CD4-positive, alpha-beta T cell treated with Interferon alpha-2 for 1 hour (primary cell): ENCODE measurements at regions not wholly inside any gene's neighbourhood (a gene's known extent, or its start where the extent isn't known, plus 50 kb on each side); places are given as distances from the start of the nearest gene placed in this dataset.

ENCODE experiments used
- DNase-seq, 2 donors: peaks; one replicate each; pipeline ENCODE4 v3.0.0-alpha.2; 2020 to 2022

DNA sequence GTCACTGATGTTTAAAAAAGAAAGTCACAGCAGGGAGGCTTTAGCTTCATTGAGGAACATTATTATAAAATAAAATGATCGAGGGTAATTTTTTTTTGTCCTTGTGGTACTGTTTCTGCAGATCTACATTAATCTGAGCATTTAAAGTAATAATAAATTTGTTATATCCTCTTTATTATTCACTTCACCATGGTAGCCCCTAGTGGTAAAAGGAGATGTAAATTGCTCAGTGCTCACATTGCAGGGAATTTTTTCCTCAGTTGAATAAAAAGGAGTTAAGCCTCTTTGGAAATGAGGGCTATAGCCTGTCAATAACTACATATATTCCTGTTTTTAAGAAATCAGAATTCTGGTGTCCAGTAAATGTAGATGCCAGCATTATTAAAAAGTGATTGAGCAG, 99.7 kb upstream of the VPREB1 start:
- DNase-seq = no peak

GRCh38 chr22:22143448-22143847, 101.1 kb upstream of the VPREB1 start:
- DNase-seq = no peak

DNA sequence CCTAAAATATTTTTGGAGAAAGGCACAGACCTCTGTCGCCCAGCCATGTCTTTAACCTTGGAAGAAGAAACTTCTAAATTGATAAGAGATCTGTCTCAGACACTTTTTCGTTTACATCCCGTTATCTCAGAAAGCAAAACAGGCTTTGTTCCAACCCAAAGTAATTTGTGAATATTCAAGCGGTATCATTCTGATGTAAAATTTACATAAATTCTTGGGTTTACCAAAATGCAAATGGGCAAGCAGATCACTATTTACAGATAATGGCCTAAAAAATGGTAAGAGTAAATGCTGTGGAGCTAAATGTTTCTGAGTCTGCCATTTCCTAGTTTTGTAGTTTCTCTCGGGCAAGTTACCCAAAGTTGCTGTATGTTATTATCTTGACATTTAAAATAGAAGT, 101.9 kb upstream of the VPREB1 start:
- DNase-seq = no peak

- no peak for DNase-seq
Measured at GRCh38 chr22:22141771-22142591, 102.6 kb upstream of the VPREB1 start.

GRCh38 chr22:22141031-22141430, 103.6 kb upstream of the VPREB1 start:
- DNase-seq = no peak

DNA sequence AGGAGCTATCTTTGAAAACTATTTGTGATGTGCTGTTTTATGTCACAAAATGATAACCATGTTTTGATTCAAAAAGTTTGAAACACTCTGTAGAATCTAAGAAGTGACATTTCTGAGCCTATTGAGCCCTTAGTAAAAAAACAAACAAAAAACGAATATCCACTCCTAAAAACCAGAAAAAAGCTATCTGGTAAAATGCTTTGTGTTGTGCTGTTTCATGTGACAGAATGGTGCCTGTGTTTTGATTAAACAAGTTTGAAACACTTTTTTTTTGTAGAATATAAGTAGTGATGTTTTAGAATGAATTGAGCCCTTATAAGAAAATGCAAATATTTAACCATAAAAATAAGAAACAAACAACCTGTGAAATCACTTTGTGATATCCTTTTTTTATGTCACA, 105.2 kb upstream of the VPREB1 start:
- DNase-seq = no peak

- DNase-seq = no peak
Measured at GRCh38 chr22:22138915-22139314, 105.7 kb upstream of the VPREB1 start.

DNA sequence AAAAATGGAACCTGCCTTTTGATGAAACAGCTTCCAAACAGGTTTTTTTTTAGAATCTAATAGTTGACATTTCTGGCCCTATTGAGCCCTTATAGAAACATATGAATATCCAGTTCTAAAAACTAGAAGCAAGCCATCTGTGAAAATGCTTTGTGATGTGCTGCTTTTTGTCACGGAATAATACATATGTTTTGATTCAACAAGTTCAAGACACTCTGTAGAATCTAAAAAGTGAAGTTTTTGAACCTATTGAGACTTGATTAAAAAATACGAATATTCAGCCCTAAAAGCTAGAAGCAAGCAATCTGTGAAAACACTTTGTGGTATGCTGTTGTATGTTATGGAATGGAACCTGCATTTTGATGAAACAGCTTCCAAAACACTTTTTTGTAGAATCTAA, 106.7 kb upstream of the VPREB1 start:
- no peak for DNase-seq

- no peak for DNase-seq
Measured at GRCh38 chr22:22133910-22134309, 110.7 kb upstream of the VPREB1 start.

- no peak for DNase-seq
Measured at GRCh38 chr22:22130953-22131608, 113.5 kb upstream of the VPREB1 start.

GRCh38 chr22:22129387-22129786, 115.2 kb upstream of the VPREB1 start:
- DNase-seq = no peak

GRCh38 chr22:22128440-22128839, 116.1 kb upstream of the VPREB1 start:
- DNase-seq = no peak

- DNase-seq = no peak
Measured at GRCh38 chr22:22127100-22127499, 117.5 kb upstream of the VPREB1 start.

DNA sequence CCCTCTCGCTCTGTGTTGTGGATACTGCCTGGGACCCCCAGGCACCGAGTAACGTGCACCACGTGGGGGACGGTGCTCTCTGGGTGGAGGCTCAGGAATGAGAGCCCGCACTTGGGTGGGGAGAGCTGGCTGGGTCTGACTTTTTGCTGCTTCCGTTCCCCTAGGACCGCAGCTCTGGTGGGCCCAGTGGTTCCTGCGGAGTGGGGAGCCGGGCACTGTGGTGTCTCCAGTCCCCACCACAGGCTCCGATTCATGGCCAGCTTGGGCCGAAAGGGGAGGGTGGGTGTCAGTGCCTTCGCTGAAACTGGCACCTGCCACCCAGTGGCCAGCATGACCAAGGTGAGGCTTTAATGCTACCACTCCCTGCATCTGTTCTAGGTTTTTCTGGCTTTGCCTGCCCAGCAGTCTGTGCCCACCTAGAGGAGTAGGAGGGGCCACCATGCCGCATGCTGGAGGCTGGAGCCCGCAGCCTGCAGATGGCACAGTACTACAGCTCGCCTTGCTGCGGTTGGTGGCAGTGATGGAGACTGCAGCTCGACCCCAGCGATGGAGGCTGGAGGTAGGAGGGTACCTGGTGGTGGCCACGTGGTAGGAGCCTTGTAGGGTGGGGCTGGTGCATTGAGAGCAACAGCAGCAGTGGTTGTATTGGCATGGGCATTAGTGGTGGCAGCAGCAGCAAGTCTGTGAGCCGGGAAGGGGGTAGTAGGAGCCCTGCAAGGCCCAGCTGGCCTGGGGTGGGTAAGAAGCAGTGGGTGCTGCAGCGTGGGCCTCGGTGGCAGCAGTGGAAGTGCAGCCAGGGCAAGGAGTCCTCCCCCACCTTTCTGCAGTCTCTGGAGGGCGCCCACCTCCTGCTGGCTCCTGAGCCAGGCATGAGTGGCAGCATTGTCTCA, 118.8 kb upstream of the VPREB1 start:
- no peak for DNase-seq

- no peak for DNase-seq
Measured at GRCh38 chr22:22125028-22125578, 119.5 kb upstream of the VPREB1 start.

GRCh38 chr22:22124374-22124773, 120.2 kb upstream of the VPREB1 start:
- no peak for DNase-seq

- DNase-seq = no peak
Measured at GRCh38 chr22:22123960-22124278, 120.7 kb upstream of the VPREB1 start.

GRCh38 chr22:22123118-22123959, 121.2 kb upstream of the VPREB1 start:
- DNase-seq = no peak

GRCh38 chr22:22122348-22123117, 122.1 kb upstream of the VPREB1 start:
- DNase-seq = no peak

GRCh38 chr22:22121445-22121844, 123.1 kb upstream of the VPREB1 start:
- no peak for DNase-seq

DNA sequence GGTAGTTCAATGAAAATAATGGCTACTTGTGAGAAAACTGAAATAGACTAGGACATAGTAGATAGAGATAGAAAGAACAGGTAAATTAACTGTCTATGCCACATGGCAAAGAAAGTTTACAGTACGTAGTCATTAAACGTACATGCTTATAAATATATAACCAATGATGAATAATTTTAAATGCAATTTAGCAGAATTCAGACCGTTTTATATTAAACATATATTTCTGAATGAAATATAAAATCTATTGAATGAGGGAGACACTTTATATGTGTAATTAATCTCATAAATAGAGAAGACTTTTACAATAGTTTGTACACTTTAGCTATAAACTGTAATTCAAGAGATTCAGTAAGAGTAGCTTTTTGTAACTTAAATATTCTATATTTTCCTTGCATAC, 124.4 kb upstream of the VPREB1 start:
- no peak for DNase-seq

DNA sequence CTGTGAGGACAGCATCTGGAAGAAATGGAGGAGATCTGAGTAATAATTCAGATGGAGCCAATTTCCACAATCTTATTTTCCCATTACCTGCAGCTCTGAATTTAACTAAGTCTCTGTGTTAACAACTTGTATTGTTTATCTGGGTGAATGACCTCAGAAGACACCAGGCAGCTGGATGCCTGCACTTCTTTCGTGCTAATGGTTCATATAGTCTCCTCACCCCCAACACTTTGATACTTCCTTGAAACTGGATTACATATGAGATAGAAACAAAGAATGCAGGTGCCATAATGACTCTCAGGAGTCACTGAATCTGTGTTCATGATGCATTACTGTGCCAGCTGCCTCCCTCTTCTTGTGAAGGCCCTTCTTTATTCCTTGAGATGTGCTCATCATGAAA, 125.6 kb upstream of the VPREB1 start:
- no peak for DNase-seq
